Keratinocyte (primary cell): ENCODE measurements at regions not wholly inside any gene's neighbourhood (a gene's known extent, or its start where the extent isn't known, plus 50 kb on each side); places are given as distances from the start of the nearest gene placed in this dataset.

ENCODE experiments used
- DNase-seq: peaks from one replicate; pipeline ENCODE4 v3.0.0-alpha.2; 2011; ENCODE audit warnings: low read depth, missing footprints, low spot score
- FAIRE-seq: peaks from 2 replicates; lab custom pipeline; 2011; peaks lifted over from hg19 to GRCh38; lab: Jason Lieb, UNC
- H2AFZ ChIP-seq: 2 replicates; pipeline ENCODE4 v1.6.0; 2012; ENCODE audit warnings: low read length, control low read depth, inconsistent platforms; ENCODE audit not compliant: control insufficient read depth
- H3K27ac ChIP-seq: 2 replicates; pipeline ENCODE4 v1.5.1; 2011; ENCODE audit warnings: low read length; ENCODE audit not compliant: control insufficient read depth, insufficient read depth
- H3K27me3 ChIP-seq: 3 replicates; pipeline ENCODE4 v1.6.0; 2011; ENCODE audit warnings: low read length; ENCODE audit not compliant: control insufficient read depth, insufficient read depth; ENCODE audit errors: extremely low read depth
- H3K36me3 ChIP-seq, 2 experiments: 2 replicates in 1 of 2; 3 replicates in 1 of 2; pipeline ENCODE4 v1.5.1; 2011; ENCODE audit warnings: low read length in 2 of 2, mild to moderate bottlenecking in 1 of 2; ENCODE audit not compliant: control insufficient read depth in 2 of 2, insufficient read depth in 2 of 2; ENCODE audit errors: extremely low read depth in 1 of 2
- H3K4me1 ChIP-seq: 3 replicates; pipeline ENCODE4 v1.5.1; 2011; ENCODE audit warnings: low read length; ENCODE audit not compliant: control insufficient read depth, insufficient read depth; ENCODE audit errors: extremely low read depth
- H3K4me2 ChIP-seq: 3 replicates; pipeline ENCODE4 v1.6.0; 2011; ENCODE audit warnings: low read depth, low read length; ENCODE audit not compliant: control insufficient read depth, insufficient read depth; ENCODE audit errors: extremely low read depth
- H3K4me3 ChIP-seq, 3 experiments: fragments of 200-600 bp in 1 of 3; sonication (generic) in 1 of 3; 2 replicates in 2 of 3; 3 replicates in 1 of 3; pipeline ENCODE4 v1.5.1; 2011 to 2016; ENCODE audit warnings: low read length in 3 of 3, mild to moderate bottlenecking in 3 of 3, control low read depth in 2 of 3, inconsistent platforms in 1 of 3, low read depth in 1 of 3, mixed read lengths in 1 of 3, mixed run types in 1 of 3, moderate library complexity in 1 of 3; ENCODE audit not compliant: control insufficient read depth in 2 of 3, insufficient read depth in 2 of 3; ENCODE audit errors: extremely low read depth in 1 of 3
- H3K79me2 ChIP-seq: 2 replicates; pipeline ENCODE4 v1.6.0; 2012; ENCODE audit warnings: low read length; ENCODE audit not compliant: control insufficient read depth, insufficient read depth
- H3K9ac ChIP-seq: 3 replicates; pipeline ENCODE4 v1.6.0; 2011; ENCODE audit warnings: low read length; ENCODE audit not compliant: control insufficient read depth, insufficient read depth; ENCODE audit errors: extremely low read depth
- H3K9me1 ChIP-seq: 3 replicates; pipeline ENCODE4 v1.6.0; 2011; ENCODE audit warnings: low read length; ENCODE audit not compliant: control insufficient read depth, insufficient read depth; ENCODE audit errors: extremely low read depth
- H3K9me3 ChIP-seq: 2 replicates; pipeline ENCODE4 v1.5.1; 2012; ENCODE audit warnings: low read depth, low read length; ENCODE audit not compliant: control insufficient read depth
- H4K20me1 ChIP-seq: 3 replicates; pipeline ENCODE4 v1.6.0; 2011; ENCODE audit warnings: low read length; ENCODE audit not compliant: control insufficient read depth, insufficient read depth; ENCODE audit errors: extremely low read depth
- CTCF ChIP-seq, 3 experiments: IDR thresholded peaks in 1 of 3; conservative IDR thresholded peaks in 1 of 3; optimal IDR thresholded peaks in 1 of 3; 2 replicates in 2 of 3; 3 replicates in 1 of 3; pipeline versions ENCODE3 to v1.5.1; 2011; ENCODE audit warnings: low read length in 3 of 3, mild to moderate bottlenecking in 3 of 3, moderate library complexity in 2 of 3, control low read depth in 1 of 3, inconsistent platforms in 1 of 3; ENCODE audit not compliant: insufficient read depth in 2 of 3; ENCODE audit errors: extremely low read depth in 1 of 3
- EZH2 ChIP-seq: IDR thresholded peaks from one replicate; pipeline ENCODE4 v1.6.1; 2012; ENCODE audit warnings: inconsistent platforms, mild to moderate bottlenecking, low read length, moderate library complexity
- dilution Hi-C: fragments of 300-500 bp; cut with MboI; formaldehyde crosslinking; loops from one replicate; pipeline ENCODE4 v1.7.0; 2020; ENCODE audit warnings: low sequenced_read_pairs; ENCODE audit not compliant: extremely low pct_ligation_motif_present

- Histone ChIP-seq H2AFZ (no peak overlapping the region), H3K4me3 (no peak overlapping the region), H3K4me1 (no peaks in the 10 kb centered on the region), H3K27ac (no peak overlapping the region), H3K9me1 (no peaks in the 10 kb centered on the region), H3K79me2 (no peaks in the 10 kb centered on the region), H3K27me3 (no peaks in the 10 kb centered on the region), H3K9ac (no peak overlapping the region), H3K9me3 (no peaks in the 10 kb centered on the region), H3K36me3 (no peaks in the 10 kb centered on the region), H3K4me2 (no peak overlapping the region), H4K20me1 (no peaks in the 10 kb centered on the region)
- DNase-seq, result no peak
- dilution Hi-C loops, result no loop called here
- TF ChIP-seq EZH2 (no peak), CTCF (optimal IDR thresholded peaks at IDR 0.05 in 1 of 3, IDR thresholded peaks at IDR 0.05 in 1 of 3, conservative IDR thresholded peaks at IDR 0.05 in 1 of 3; ENCODE audit: extremely low read depth in 1 of 3, insufficient read depth in 2 of 3, low read length in 3 of 3) (no peak)
- no peak for FAIRE-seq
These were observed 229.1 kb downstream of the S1PR1 start for GRCh38 chr1:101465941-101466340.

- Histone ChIP-seq H3K4me3 (no peak overlapping the region), H4K20me1 (no peaks in the 10 kb centered on the region), H3K4me1 (no peaks in the 10 kb centered on the region), H3K9me1 (no peaks in the 10 kb centered on the region), H3K36me3 (no peaks in the 10 kb centered on the region), H3K9ac (no peak overlapping the region), H3K4me2 (no peak overlapping the region), H3K27me3 (no peaks in the 10 kb centered on the region), H3K79me2 (no peaks in the 10 kb centered on the region), H2AFZ (no peak overlapping the region), H3K27ac (no peak overlapping the region), H3K9me3 (no peaks in the 10 kb centered on the region)
- TF ChIP-seq CTCF (optimal IDR thresholded peaks at IDR 0.05 in 1 of 3, IDR thresholded peaks at IDR 0.05 in 1 of 3, conservative IDR thresholded peaks at IDR 0.05 in 1 of 3; ENCODE audit: extremely low read depth in 1 of 3, insufficient read depth in 2 of 3, low read length in 3 of 3) (peak in 2 of 3 experiments; percentile 11 to 69), EZH2 (no peak)
- dilution Hi-C loops, result no loop called here
- DNase-seq, result no peak
- no peak for FAIRE-seq
These were observed 237.3 kb downstream of the S1PR1 start for GRCh38 chr1:101474039-101474665.
